ENCODE measurements at regions not wholly inside any gene's neighbourhood (a gene's known extent, or its start where the extent isn't known, plus 50 kb on each side); places are given as distances from the start of the nearest gene placed in this dataset.

GRCh38 chr6:4668271-4669179 lies 107.7 kb upstream of the CDYL start:
- no peak for TF ChIP-seq CTCF (IDR thresholded peaks at IDR 0.05 in 8 of 11, conservative IDR thresholded peaks at IDR 0.05 in 3 of 11)
- no peak for TF ChIP-seq POLR2A (IDR thresholded peaks at IDR 0.05)

Measured in spleen (tissue), 7 donors.